SJSA1 (cell line): ENCODE measurements at regions not wholly inside any gene's neighbourhood (a gene's known extent, or its start where the extent isn't known, plus 50 kb on each side); places are given as distances from the start of the nearest gene placed in this dataset.
A peak's percentile ranks its signal among the peaks of the same experiment; 100 is the strongest.

Experiments
- DNase-seq, 2 experiments: peaks; one replicate each; pipeline ENCODE4 v3.0.0-alpha.2; 2015 to 2020; ENCODE audit warnings: low spot score in 2 of 2, low read depth in 1 of 2
- H3K27ac ChIP-seq: fragments of 250-450 bp; sonication (Bioruptor Pico); 2 replicates; pipeline ENCODE4 v1.5.1; 2020; ENCODE audit warnings: mild to moderate bottlenecking, moderate library complexity
- H3K27me3 ChIP-seq: fragments of 250-450 bp; sonication (Bioruptor Pico); replicated peaks from 2 replicates; pipeline ENCODE4 v1.5.1; 2020; ENCODE audit warnings: mild to moderate bottlenecking, moderate library complexity
- H3K36me3 ChIP-seq: fragments of 250-450 bp; sonication (Bioruptor Pico); 2 replicates; pipeline ENCODE4 v1.5.1; 2020; ENCODE audit warnings: mild to moderate bottlenecking
- H3K4me1 ChIP-seq: fragments of 250-450 bp; sonication (Bioruptor Pico); replicated peaks from 2 replicates; pipeline ENCODE4 v1.6.1; 2021; ENCODE audit warnings: mild to moderate bottlenecking
- H3K4me3 ChIP-seq: fragments of 250-450 bp; sonication (Bioruptor Pico); 2 replicates; pipeline ENCODE4 v1.5.1; 2020; ENCODE audit warnings: mild to moderate bottlenecking
- H3K9me3 ChIP-seq: fragments of 250-450 bp; sonication (Bioruptor Pico); replicated peaks from 2 replicates; pipeline ENCODE4 v1.5.1; 2020; ENCODE audit warnings: mild to moderate bottlenecking

GRCh38 chr5:136689552-136689951, 324.2 kb upstream of the TRPC7 start:
- Histone ChIP-seq H3K4me3 (no peak overlapping the region), H3K27ac (no peak overlapping the region), H3K4me1 (no peaks in the 10 kb centered on the region), H3K36me3 (no peaks in the 10 kb centered on the region), H3K9me3 (no peaks in the 10 kb centered on the region), H3K27me3 (no peaks in the 10 kb centered on the region)
- DNase-seq = no peak

DNA sequence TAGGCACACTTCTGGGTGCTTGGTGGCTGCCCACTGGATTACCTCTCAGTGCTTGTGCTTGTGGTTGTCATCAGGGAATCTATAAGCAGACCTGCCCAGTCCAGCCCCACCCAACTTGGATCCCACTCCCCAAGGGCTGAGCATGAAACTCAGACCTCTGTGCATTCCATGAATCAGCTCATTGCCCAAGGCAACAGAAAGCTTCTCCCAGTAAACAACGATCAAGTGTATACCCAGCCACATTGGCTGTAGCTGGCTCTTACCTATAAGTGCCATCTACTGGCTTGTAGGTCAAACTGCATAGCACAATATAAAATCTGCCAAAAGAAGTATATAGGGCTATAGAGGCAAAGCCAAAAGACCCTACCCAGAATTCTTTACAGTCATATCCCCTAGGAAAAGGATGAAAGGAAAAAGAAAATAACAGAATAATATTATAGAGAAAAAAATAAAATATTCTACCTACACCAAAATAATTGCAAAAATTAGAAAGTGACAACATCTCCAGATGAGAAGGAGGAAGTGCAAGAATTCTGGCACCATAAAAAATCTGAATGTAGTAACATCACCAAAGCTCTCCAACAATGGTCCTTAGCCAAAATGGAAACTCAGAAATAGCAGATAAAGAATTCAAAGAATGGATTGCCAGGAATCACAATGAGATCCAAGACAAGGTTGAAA, 321.0 kb upstream of the TRPC7 start:
- Histone ChIP-seq H3K9me3 (no peaks in the 10 kb centered on the region), H3K27ac (no peak overlapping the region), H3K27me3 (no peaks in the 10 kb centered on the region), H3K4me3 (no peak overlapping the region), H3K36me3 (no peaks in the 10 kb centered on the region), H3K4me1 (no peaks in the 10 kb centered on the region)
- DNase-seq = no peak

GRCh38 chr5:136682986-136683385, 317.6 kb upstream of the TRPC7 start:
- no peak for DNase-seq
- H3K36me3 ChIP-seq = no peaks in the 10 kb centered on the region
- H3K4me3 ChIP-seq = no peak overlapping the region
- no peaks in the 10 kb centered on the region; the same call in 1 of the 2 replicates for H3K9me3 ChIP-seq
- H3K27me3 ChIP-seq = no peaks in the 10 kb centered on the region
- no peaks in the 10 kb centered on the region for H3K4me1 ChIP-seq
- no peak overlapping the region for H3K27ac ChIP-seq

- no peaks in the 10 kb centered on the region for H3K27me3 ChIP-seq
- no peak overlapping the region for H3K27ac ChIP-seq
- H3K4me3 ChIP-seq = no peak overlapping the region
- no peaks in the 10 kb centered on the region; the same call in 1 of the 2 replicates for H3K9me3 ChIP-seq
- DNase-seq = no peak
- H3K4me1 ChIP-seq = no peaks in the 10 kb centered on the region
- no peaks in the 10 kb centered on the region for H3K36me3 ChIP-seq
Measured at GRCh38 chr5:136679233-136679632, 313.9 kb upstream of the TRPC7 start.

GRCh38 chr5:136677217-136677616, 311.9 kb upstream of the TRPC7 start:
- H3K27ac ChIP-seq = no peak overlapping the region
- H3K9me3 ChIP-seq = no peaks in the 10 kb centered on the region; the same call in 1 of the 2 replicates
- no peaks in the 10 kb centered on the region for H3K4me1 ChIP-seq
- no peak overlapping the region for H3K4me3 ChIP-seq
- DNase-seq = no peak
- no peaks in the 10 kb centered on the region for H3K27me3 ChIP-seq
- no peaks in the 10 kb centered on the region for H3K36me3 ChIP-seq

- Histone ChIP-seq H3K36me3 (no peaks in the 10 kb centered on the region), H3K4me1 (no peaks in the 10 kb centered on the region), H3K27ac (no peak overlapping the region), H3K9me3 (no peaks in the 10 kb centered on the region; the same call in 1 of the 2 replicates), H3K4me3 (no peak overlapping the region), H3K27me3 (no peaks in the 10 kb centered on the region)
- DNase-seq = no peak
Measured at GRCh38 chr5:136676685-136677084, 311.3 kb upstream of the TRPC7 start.

DNA sequence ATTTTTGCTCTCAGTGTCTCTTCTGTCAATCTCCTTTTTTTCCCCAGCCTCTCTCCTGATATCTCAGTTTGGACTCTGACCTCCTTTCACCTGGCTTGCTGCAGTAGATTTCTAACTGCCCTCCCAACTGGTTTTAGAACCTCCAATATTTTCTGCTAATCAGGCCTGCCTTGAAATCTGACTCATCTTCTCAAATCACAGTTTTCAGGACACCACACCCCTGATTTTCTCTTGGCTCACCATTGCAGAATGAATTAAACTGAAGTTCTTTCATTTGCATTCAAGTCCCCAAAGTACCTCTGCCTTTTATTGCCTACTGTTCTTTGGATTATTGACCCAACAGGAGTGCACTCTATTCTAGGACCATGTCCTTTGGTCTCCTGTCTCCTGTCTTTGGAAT, 310.4 kb upstream of the TRPC7 start:
- no peak overlapping the region for H3K4me3 ChIP-seq
- H3K27me3 ChIP-seq = no peaks in the 10 kb centered on the region
- H3K9me3 ChIP-seq = no peaks in the 10 kb centered on the region; the same call in 1 of the 2 replicates
- no peak overlapping the region for H3K27ac ChIP-seq
- H3K36me3 ChIP-seq = no peaks in the 10 kb centered on the region
- no peak for DNase-seq
- H3K4me1 ChIP-seq = no peaks in the 10 kb centered on the region

DNA sequence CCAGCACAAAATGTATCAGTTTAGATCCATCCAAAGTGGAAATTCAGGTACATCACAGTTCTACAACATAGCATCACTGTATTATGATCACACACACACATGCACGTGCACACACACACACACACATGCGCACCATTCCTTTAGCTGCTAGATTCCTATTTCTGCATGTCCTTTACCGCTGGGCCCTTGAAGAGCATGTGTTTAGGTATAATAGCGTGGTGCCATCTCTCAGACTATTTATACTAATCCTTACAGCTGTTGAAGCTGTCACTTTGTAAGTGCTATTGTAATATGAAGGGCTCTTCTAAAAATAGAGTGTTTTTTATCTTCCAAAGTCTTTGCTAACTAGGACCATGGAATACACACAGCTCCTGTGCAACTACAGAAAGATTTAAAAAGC, 308.8 kb upstream of the TRPC7 start:
- Histone ChIP-seq H3K4me3 (no peak overlapping the region), H3K4me1 (no peaks in the 10 kb centered on the region), H3K9me3 (no peaks in the 10 kb centered on the region), H3K27me3 (no peaks in the 10 kb centered on the region), H3K27ac (no peak overlapping the region), H3K36me3 (no peaks in the 10 kb centered on the region)
- no peak for DNase-seq

GRCh38 chr5:136667789-136668188, 302.4 kb upstream of the TRPC7 start:
- Histone ChIP-seq H3K9me3 (no peaks in the 10 kb centered on the region), H3K27me3 (peaks cover 12% of the 10 kb centered on the region; the same call in 1 of the 2 replicates), H3K27ac (no peak overlapping the region), H3K4me3 (no peak overlapping the region), H3K4me1 (no peaks in the 10 kb centered on the region), H3K36me3 (no peaks in the 10 kb centered on the region)
- DNase-seq = no peak

DNA sequence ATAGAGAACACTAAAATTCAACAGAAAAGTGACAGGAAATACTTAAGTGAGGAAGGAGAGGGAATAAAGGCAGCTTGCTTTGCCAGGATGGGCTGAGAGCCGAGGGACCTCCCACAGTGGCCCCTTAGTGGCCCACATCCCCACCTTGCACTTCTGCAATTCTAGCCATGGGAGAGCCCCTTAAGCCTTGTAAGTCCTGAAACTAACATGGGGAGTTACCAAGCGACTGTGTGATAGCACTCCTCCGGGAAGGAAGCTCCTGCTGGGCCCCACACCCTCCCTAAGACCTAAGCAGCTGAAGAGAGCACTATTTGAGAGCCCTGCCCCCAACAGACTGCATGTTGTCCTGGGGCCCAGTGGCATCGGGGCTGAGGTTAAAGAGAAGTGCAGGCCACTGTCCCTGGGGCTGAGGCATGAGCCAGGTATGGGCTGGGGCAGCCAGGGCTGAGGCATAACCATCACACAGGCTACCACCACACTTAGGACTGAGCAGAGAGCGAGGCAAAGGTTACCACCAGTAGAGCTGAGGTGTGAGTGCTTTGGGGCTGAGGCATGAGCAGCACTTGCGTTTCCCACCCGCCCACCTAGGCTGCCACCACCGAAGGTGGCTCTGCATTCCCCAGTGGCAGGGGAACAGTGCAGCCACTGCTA, 301.8 kb upstream of the TRPC7 start:
- Histone ChIP-seq H3K27ac (no peak overlapping the region), H3K36me3 (no peaks in the 10 kb centered on the region), H3K4me1 (no peaks in the 10 kb centered on the region), H3K27me3 (peaks cover 12% of the 10 kb centered on the region; the same call in 1 of the 2 replicates), H3K9me3 (no peaks in the 10 kb centered on the region), H3K4me3 (no peak overlapping the region)
- DNase-seq = no peak

DNA sequence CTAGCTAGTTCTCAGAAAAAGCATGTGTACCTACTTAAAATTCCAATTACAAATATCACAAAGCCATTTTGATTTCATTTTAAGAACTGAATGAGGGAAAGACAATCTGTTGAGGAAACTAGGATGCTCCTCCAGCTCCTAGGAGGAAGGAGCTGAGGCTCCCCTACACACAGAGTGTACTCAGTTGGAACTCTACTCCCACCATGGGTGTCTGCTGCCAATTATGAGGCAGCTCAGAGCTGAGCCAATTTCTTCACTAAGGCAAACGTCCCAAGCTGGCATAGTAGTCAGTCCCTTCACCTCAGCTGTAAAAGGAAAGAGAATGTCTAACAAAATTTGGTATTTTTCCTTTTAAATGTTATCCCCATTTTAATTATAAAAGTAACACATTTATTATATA, 300.0 kb upstream of the TRPC7 start:
- H3K4me3 ChIP-seq = no peak overlapping the region
- H3K4me1 ChIP-seq = no peaks in the 10 kb centered on the region
- peaks cover 12% of the 10 kb centered on the region; the same call in 1 of the 2 replicates for H3K27me3 ChIP-seq
- no peaks in the 10 kb centered on the region for H3K36me3 ChIP-seq
- DNase-seq = no peak
- H3K9me3 ChIP-seq = no peaks in the 10 kb centered on the region
- no peak overlapping the region for H3K27ac ChIP-seq

GRCh38 chr5:136661026-136661425, 295.7 kb upstream of the TRPC7 start:
- H3K36me3 ChIP-seq = no peaks in the 10 kb centered on the region
- DNase-seq = no peak
- peaks cover 10% of the 10 kb centered on the region for H3K4me1 ChIP-seq
- no peak overlapping the region for H3K27ac ChIP-seq
- peaks cover 12% of the 10 kb centered on the region; the same call in 1 of the 2 replicates for H3K27me3 ChIP-seq
- H3K4me3 ChIP-seq = no peak overlapping the region
- H3K9me3 ChIP-seq = no peaks in the 10 kb centered on the region

GRCh38 chr5:136656811-136657210, 291.5 kb upstream of the TRPC7 start:
- Histone ChIP-seq H3K36me3 (no peaks in the 10 kb centered on the region), H3K27ac (no peak overlapping the region), H3K27me3 (no peaks in the 10 kb centered on the region), H3K4me3 (no peak overlapping the region), H3K4me1 (peaks cover 20% of the 10 kb centered on the region), H3K9me3 (no peaks in the 10 kb centered on the region)
- no peak for DNase-seq

GRCh38 chr5:136655468-136655867, 290.1 kb upstream of the TRPC7 start:
- no peak overlapping the region for H3K4me3 ChIP-seq
- DNase-seq = peak in 1 of 2 experiments; percentile 27
- no peaks in the 10 kb centered on the region for H3K27me3 ChIP-seq
- peaks cover 20% of the 10 kb centered on the region for H3K4me1 ChIP-seq
- H3K9me3 ChIP-seq = no peaks in the 10 kb centered on the region
- H3K36me3 ChIP-seq = no peaks in the 10 kb centered on the region
- no peak overlapping the region for H3K27ac ChIP-seq
